GM23338 (cell line): ENCODE measurements at regions not wholly inside any gene's neighbourhood (a gene's known extent, or its start where the extent isn't known, plus 50 kb on each side); places are given as distances from the start of the nearest gene placed in this dataset.

Source experiments
- CTCF ChIP-seq, 2 experiments: fragments of 200-600 bp in 1 of 2; sonication (generic) in 1 of 2; conservative IDR thresholded peaks; 2 replicates each; pipeline versions ENCODE4 v1.5.1 to v1.6.1; 2016 to 2017; ENCODE audit warnings: antibody characterized with exemption in 2 of 2, low read depth in 2 of 2, mild to moderate bottlenecking in 2 of 2, moderate library complexity in 1 of 2
- EZH2 ChIP-seq: fragments of 200-600 bp; sonication (generic); IDR thresholded peaks from one replicate; pipeline ENCODE4 v1.8.0; 2017; ENCODE audit warnings: antibody characterized with exemption, mild to moderate bottlenecking, low read depth; ENCODE audit not compliant: unreplicated experiment
- EZH2phosphoT487 ChIP-seq: fragments of 200-600 bp; sonication (generic); IDR thresholded peaks from one replicate; pipeline ENCODE4 v1.8.1; 2018; ENCODE audit warnings: antibody characterized with exemption; ENCODE audit not compliant: unreplicated experiment
- POLR2AphosphoS5 ChIP-seq: IDR thresholded peaks from 2 replicates; pipeline ENCODE4 v1.6.1; 2016; ENCODE audit warnings: antibody characterized with exemption, low read depth
- REST ChIP-seq: IDR thresholded peaks from one replicate; pipeline ENCODE4 v1.6.1; 2018; ENCODE audit warnings: antibody characterized with exemption; ENCODE audit not compliant: unreplicated experiment
- STAT1 ChIP-seq: IDR thresholded peaks from one replicate; pipeline ENCODE4 v1.6.1; 2016; ENCODE audit warnings: antibody characterized with exemption; ENCODE audit not compliant: unreplicated experiment

GRCh38 chr6:153340568-153340967 lies 209.5 kb upstream of the RGS17 start:
- TF ChIP-seq CTCF (conservative IDR thresholded peaks at IDR 0.05; ENCODE audit: low read depth in 2 of 2) (no peak), POLR2AphosphoS5 (no peak), EZH2 (no peak), STAT1 (no peak), REST (no peak), EZH2phosphoT487 (no peak)
